ENCODE measurements at regions not wholly inside any gene's neighbourhood (a gene's known extent, or its start where the extent isn't known, plus 50 kb on each side); places are given as distances from the start of the nearest gene placed in this dataset.

GRCh38 chr18:56296381-56296780, 342.0 kb downstream of the TXNL1 start:
- no peaks in the 10 kb centered on the region for H3K27me3 Mint-ChIP-seq (ENCODE audit: low read depth)
- H3K27ac Mint-ChIP-seq: no peak overlapping the region

GRCh38 chr18:56294484-56295183, 343.8 kb downstream of the TXNL1 start:
- Mint-ChIP-seq H3K4me1 (peaks cover 17% of the 10 kb centered on the region), H3K36me3 (ENCODE audit: low read depth) (no peaks in the 10 kb centered on the region), H3K27me3 (ENCODE audit: low read depth) (no peaks in the 10 kb centered on the region), H3K4me3 (no peak overlapping the region), H3K27ac (no peak overlapping the region), H3K9me3 (no peaks in the 10 kb centered on the region)
- no peak for TF ChIP-seq CTCF (IDR thresholded peaks at IDR 0.05; ENCODE audit: unreplicated experiment in 3 of 3)

More at GRCh38 chr18:56296381-56296780, 342.0 kb downstream of the TXNL1 start:
- no peak for TF ChIP-seq CTCF (IDR thresholded peaks at IDR 0.05; ENCODE audit: unreplicated experiment in 3 of 3)
- Mint-ChIP-seq H3K4me1 (peaks cover 6% of the 10 kb centered on the region), H3K9me3 (no peaks in the 10 kb centered on the region), H3K4me3 (no peak overlapping the region), H3K36me3 (ENCODE audit: low read depth) (no peaks in the 10 kb centered on the region)

GRCh38 chr18:56291294-56291693, 347.1 kb downstream of the TXNL1 start:
- Mint-ChIP-seq H3K36me3 (ENCODE audit: low read depth) (no peaks in the 10 kb centered on the region), H3K4me3 (no peak overlapping the region), H3K4me1 (peaks cover 17% of the 10 kb centered on the region), H3K27me3 (ENCODE audit: low read depth) (no peaks in the 10 kb centered on the region), H3K27ac (peak overlapping the region in 1 of 3 experiments; percentile 41), H3K9me3 (no peaks in the 10 kb centered on the region)
- no peak for TF ChIP-seq CTCF (IDR thresholded peaks at IDR 0.05; ENCODE audit: unreplicated experiment in 3 of 3)

- no peaks in the 10 kb centered on the region for H3K36me3 Mint-ChIP-seq (ENCODE audit: low read depth)
- no peak overlapping the region for H3K27ac Mint-ChIP-seq
- no peaks in the 10 kb centered on the region for H3K9me3 Mint-ChIP-seq
- H3K4me3 Mint-ChIP-seq: no peak overlapping the region
- TF ChIP-seq CTCF (IDR thresholded peaks at IDR 0.05; ENCODE audit: unreplicated experiment in 3 of 3): no peak
- no peaks in the 10 kb centered on the region for H3K27me3 Mint-ChIP-seq (ENCODE audit: low read depth)
- peaks cover 17% of the 10 kb centered on the region for H3K4me1 Mint-ChIP-seq
These were observed 349.0 kb downstream of the TXNL1 start for GRCh38 chr18:56289381-56289780.

GRCh38 chr18:56286775-56287325, 351.5 kb downstream of the TXNL1 start:
- Mint-ChIP-seq H3K4me1 (peaks cover 12% of the 10 kb centered on the region), H3K27ac (no peak overlapping the region), H3K36me3 (ENCODE audit: low read depth) (no peaks in the 10 kb centered on the region), H3K27me3 (ENCODE audit: low read depth) (no peaks in the 10 kb centered on the region), H3K4me3 (no peak overlapping the region), H3K9me3 (no peaks in the 10 kb centered on the region)
- no peak for TF ChIP-seq CTCF (IDR thresholded peaks at IDR 0.05; ENCODE audit: unreplicated experiment in 3 of 3)

Measured in nephron (organoid).